H9 (cell line): ENCODE measurements at regions not wholly inside any gene's neighbourhood (a gene's known extent, or its start where the extent isn't known, plus 50 kb on each side); places are given as distances from the start of the nearest gene placed in this dataset.

Experiments used
- DNase-seq: peaks from one replicate; pipeline ENCODE4 v3.0.0-alpha.2; 2017
- H2AFZ ChIP-seq: one replicate; pipeline ENCODE4 v1.6.1; 2013; ENCODE audit warnings: mild to moderate bottlenecking, low read length, control low read depth, moderate library complexity
- H2AK5ac ChIP-seq: 2 replicates; pipeline ENCODE4 v1.6.1; 2013; ENCODE audit warnings: low read length, control low read depth, mixed read lengths; ENCODE audit not compliant: insufficient read length
- H2BK120ac ChIP-seq: one replicate; pipeline ENCODE4 v1.6.1; 2013; ENCODE audit warnings: low read depth, mild to moderate bottlenecking, low read length, control low read depth, inconsistent platforms; ENCODE audit not compliant: poor library complexity, severe bottlenecking
- H2BK12ac ChIP-seq: 2 replicates; pipeline ENCODE4 v1.6.1; 2013; ENCODE audit warnings: low read length, control low read depth, mixed read lengths, low read depth; ENCODE audit not compliant: insufficient read length
- H2BK15ac ChIP-seq: 2 replicates; pipeline ENCODE4 v1.6.1; 2013; ENCODE audit warnings: low read depth, low read length, control low read depth
- H2BK20ac ChIP-seq: one replicate; pipeline ENCODE4 v1.6.1; 2013; ENCODE audit warnings: low read depth, mild to moderate bottlenecking, low read length, control low read depth, inconsistent platforms; ENCODE audit not compliant: poor library complexity, severe bottlenecking
- H2BK5ac ChIP-seq: 2 replicates; pipeline ENCODE4 v1.6.1; 2013; ENCODE audit warnings: low read length, control low read depth, mixed read lengths; ENCODE audit not compliant: insufficient read length
- H3K14ac ChIP-seq: 2 replicates; pipeline ENCODE4 v1.6.1; 2013; ENCODE audit warnings: low read length, control low read depth; ENCODE audit not compliant: insufficient read depth
- H3K18ac ChIP-seq: 2 replicates; pipeline ENCODE4 v1.6.1; 2013; ENCODE audit warnings: low read depth, mild to moderate bottlenecking, mixed read lengths, low read length, control low read depth; ENCODE audit not compliant: insufficient read length
- H3K23ac ChIP-seq: 2 replicates; pipeline ENCODE4 v1.6.1; 2013; ENCODE audit warnings: low read length, control low read depth, mixed read lengths, low read depth; ENCODE audit not compliant: insufficient read length
- H3K23me2 ChIP-seq: 2 replicates; pipeline ENCODE4 v1.6.1; 2013; ENCODE audit warnings: low read depth, mild to moderate bottlenecking, mixed read lengths, low read length, control low read depth; ENCODE audit not compliant: insufficient read length, poor library complexity, severe bottlenecking
- H3K27ac ChIP-seq: 2 replicates; pipeline ENCODE4 v1.5.1; 2013; ENCODE audit warnings: low read length, control low read depth, mixed read lengths, low read depth; ENCODE audit not compliant: insufficient read length
- H3K27me3 ChIP-seq: 2 replicates; pipeline ENCODE4 v1.6.1; 2013; ENCODE audit warnings: low read length, control low read depth, inconsistent platforms; ENCODE audit not compliant: insufficient read depth
- H3K4ac ChIP-seq: 2 replicates; pipeline ENCODE4 v1.6.1; 2013; ENCODE audit warnings: low read depth, mild to moderate bottlenecking, control low read depth, inconsistent platforms, low read length, moderate library complexity
- H3K4me1 ChIP-seq: 2 replicates; pipeline ENCODE4 v1.6.1; 2013; ENCODE audit warnings: low read length, control low read depth, inconsistent platforms; ENCODE audit not compliant: insufficient read depth
- H3K4me2 ChIP-seq: 2 replicates; pipeline ENCODE4 v1.6.1; 2013; ENCODE audit warnings: low read length, control low read depth, mixed read lengths; ENCODE audit not compliant: insufficient read length, insufficient read depth
- H3K56ac ChIP-seq: 2 replicates; pipeline ENCODE4 v1.6.1; 2013; ENCODE audit warnings: low read depth, mild to moderate bottlenecking, mixed read lengths, low read length, control low read depth; ENCODE audit not compliant: insufficient read length
- H3K79me1 ChIP-seq: 2 replicates; pipeline ENCODE4 v1.6.1; 2013; ENCODE audit warnings: low read depth, mild to moderate bottlenecking, moderate library complexity, low read length, control low read depth, inconsistent platforms; ENCODE audit not compliant: insufficient read depth, poor library complexity, severe bottlenecking
- H3K79me2 ChIP-seq: 2 replicates; pipeline ENCODE4 v1.6.1; 2013; ENCODE audit warnings: low read length, control low read depth, inconsistent platforms; ENCODE audit not compliant: insufficient read depth
- H3K9ac ChIP-seq: 2 replicates; pipeline ENCODE4 v1.6.1; 2013; ENCODE audit warnings: low read length, control low read depth, mixed read lengths; ENCODE audit not compliant: insufficient read length; ENCODE audit errors: extremely low read depth
- H3K9me3 ChIP-seq: one replicate; pipeline ENCODE4 v1.6.1; 2013; ENCODE audit warnings: low read depth, low read length, inconsistent platforms; ENCODE audit not compliant: control insufficient read depth
- H3T11ph ChIP-seq: one replicate; pipeline ENCODE4 v1.6.1; 2013; ENCODE audit warnings: mild to moderate bottlenecking, low read length, control low read depth, inconsistent platforms
- H4K20me1 ChIP-seq: one replicate; pipeline ENCODE4 v1.6.1; 2013; ENCODE audit not compliant: control insufficient read depth, insufficient read length, insufficient read depth
- H4K5ac ChIP-seq: 2 replicates; pipeline ENCODE4 v1.6.1; 2013; ENCODE audit warnings: low read depth, mild to moderate bottlenecking, mixed read lengths, low read length, control low read depth; ENCODE audit not compliant: insufficient read length
- H4K8ac ChIP-seq: replicated peaks from 2 replicates; pipeline ENCODE4 v1.6.1; 2013; ENCODE audit warnings: low read length, control low read depth, mixed read lengths, low read depth; ENCODE audit not compliant: insufficient read length
- H4K91ac ChIP-seq: 2 replicates; pipeline ENCODE4 v1.6.1; 2013; ENCODE audit warnings: low read depth, mild to moderate bottlenecking, moderate library complexity, mixed read lengths, low read length, control low read depth; ENCODE audit not compliant: insufficient read length
- H3K27ac Mint-ChIP-seq, 3 experiments: 2 replicates in 2 of 3; 3 replicates in 1 of 3; pipeline ENCODE4 v1.8.0; 2020 to 2021; ENCODE audit warnings: mixed read lengths in 3 of 3, mild to moderate bottlenecking in 1 of 3, moderate library complexity in 1 of 3
- H3K27me3 Mint-ChIP-seq: 2 replicates; pipeline ENCODE4 v1.8.0; 2021; ENCODE audit warnings: low read depth, mild to moderate bottlenecking, moderate library complexity, mixed read lengths
- H3K36me3 Mint-ChIP-seq, 3 experiments: 2 replicates in 2 of 3; 3 replicates in 1 of 3; pipeline ENCODE4 v1.8.0; 2020 to 2021; ENCODE audit warnings: low read depth in 3 of 3, mixed read lengths in 3 of 3; ENCODE audit not compliant: insufficient read depth in 1 of 3
- H3K4me1 Mint-ChIP-seq, 2 experiments: 2 replicates each; pipeline ENCODE4 v1.8.0; 2020; ENCODE audit warnings: mixed read lengths in 2 of 2
- H3K4me3 Mint-ChIP-seq, 2 experiments: 2 replicates in 1 of 2; 3 replicates in 1 of 2; pipeline ENCODE4 v1.8.0; 2020 to 2021; ENCODE audit warnings: mild to moderate bottlenecking in 2 of 2, mixed read lengths in 2 of 2, moderate library complexity in 1 of 2
- H3K9me3 Mint-ChIP-seq, 2 experiments: 2 replicates in 1 of 2; 3 replicates in 1 of 2; pipeline ENCODE4 v1.8.0; 2020; ENCODE audit warnings: mild to moderate bottlenecking in 2 of 2, mixed read lengths in 2 of 2, moderate library complexity in 1 of 2
- WGBS: extraction: QIAGEN DNeasy Blood & Tissue Kit; methylation state at CpG from one replicate; pipeline ENCODE4 v1.1.7; 2013; ENCODE audit warnings: missing lambda C conversion rate, low lambda C conversion rate, mixed read lengths; ENCODE audit not compliant: insufficient read length; ENCODE audit errors: extremely low coverage; 5-methylcytosine and 5-hydroxymethylcytosine counted together
- TF ChIP-seq, protein P1 (sequence below): fragments of 200-600 bp; sonication (generic); conservative IDR thresholded peaks from 3 replicates; pipeline ENCODE4 v1.8.0; 2021; ENCODE audit warnings: antibody characterized with exemption, mild to moderate bottlenecking

- H2BK12ac ChIP-seq = no peak overlapping the region
- H4K91ac ChIP-seq = no peak overlapping the region
- Mint-ChIP-seq H3K4me1 (peaks cover 5 to 13% of the 10 kb centered on the region in 2 experiments), H3K36me3 (peaks cover 0 to 15% (median 2%) of the 10 kb centered on the region in 3 experiments; a peak in 3 of 7 replicates), H3K27me3 (peaks cover 25% of the 10 kb centered on the region), H3K4me3 (no peak overlapping the region), H3K27ac (no peak overlapping the region), H3K9me3 (peaks cover 6 to 12% of the 10 kb centered on the region in 2 experiments)
- no peak overlapping the region for H4K5ac ChIP-seq
- no peak overlapping the region for H2BK15ac ChIP-seq
- no peaks in the 10 kb centered on the region for H3K79me2 ChIP-seq
- no peaks in the 10 kb centered on the region for H3K27me3 ChIP-seq
- H2BK5ac ChIP-seq = no peak overlapping the region
- H2BK20ac ChIP-seq = no peak overlapping the region
- H2AK5ac ChIP-seq = no peak overlapping the region
- H3K23ac ChIP-seq = no peak overlapping the region
- no peak for DNase-seq
- TF ChIP-seq, protein P1, sequence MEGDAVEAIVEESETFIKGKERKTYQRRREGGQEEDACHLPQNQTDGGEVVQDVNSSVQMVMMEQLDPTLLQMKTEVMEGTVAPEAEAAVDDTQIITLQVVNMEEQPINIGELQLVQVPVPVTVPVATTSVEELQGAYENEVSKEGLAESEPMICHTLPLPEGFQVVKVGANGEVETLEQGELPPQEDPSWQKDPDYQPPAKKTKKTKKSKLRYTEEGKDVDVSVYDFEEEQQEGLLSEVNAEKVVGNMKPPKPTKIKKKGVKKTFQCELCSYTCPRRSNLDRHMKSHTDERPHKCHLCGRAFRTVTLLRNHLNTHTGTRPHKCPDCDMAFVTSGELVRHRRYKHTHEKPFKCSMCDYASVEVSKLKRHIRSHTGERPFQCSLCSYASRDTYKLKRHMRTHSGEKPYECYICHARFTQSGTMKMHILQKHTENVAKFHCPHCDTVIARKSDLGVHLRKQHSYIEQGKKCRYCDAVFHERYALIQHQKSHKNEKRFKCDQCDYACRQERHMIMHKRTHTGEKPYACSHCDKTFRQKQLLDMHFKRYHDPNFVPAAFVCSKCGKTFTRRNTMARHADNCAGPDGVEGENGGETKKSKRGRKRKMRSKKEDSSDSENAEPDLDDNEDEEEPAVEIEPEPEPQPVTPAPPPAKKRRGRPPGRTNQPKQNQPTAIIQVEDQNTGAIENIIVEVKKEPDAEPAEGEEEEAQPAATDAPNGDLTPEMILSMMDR = no peak
- no peak overlapping the region for H4K8ac ChIP-seq
- no peak overlapping the region for H3K9ac ChIP-seq
- whole genome bisulfite sequencing = no CpG with 5 or more reads among the region's 1 CpG
- no peak overlapping the region for H3K27ac ChIP-seq
- H4K20me1 ChIP-seq = no peaks in the 10 kb centered on the region
- no peak overlapping the region for H3K18ac ChIP-seq
- no peak overlapping the region for H3K56ac ChIP-seq
- no peaks in the 10 kb centered on the region for H3K23me2 ChIP-seq
- no peak overlapping the region for H3T11ph ChIP-seq
- H2AFZ ChIP-seq = no peak overlapping the region
- H3K14ac ChIP-seq = no peak overlapping the region
- no peaks in the 10 kb centered on the region for H3K4me1 ChIP-seq
- H3K79me1 ChIP-seq = no peaks in the 10 kb centered on the region
- H3K4ac ChIP-seq = no peak overlapping the region
- H2BK120ac ChIP-seq = no peak overlapping the region
- H3K4me2 ChIP-seq = no peak overlapping the region
- no peaks in the 10 kb centered on the region for H3K9me3 ChIP-seq
Measured at GRCh38 chr20:60795651-60796050, 456.4 kb upstream of the CDH4 start.
